K562 (cell line): ENCODE measurements at regions not wholly inside any gene's neighbourhood (a gene's known extent, or its start where the extent isn't known, plus 50 kb on each side); places are given as distances from the start of the nearest gene placed in this dataset.

Experiments
- ATAC-seq: fragments of 200-7000 bp; cut with Tn5 transposase; 3 replicates; pipeline ENCODE4 v1.9.1; 2020; ENCODE audit warnings: moderate library complexity
- BruUV-seq: library from RNA; stranded (reverse); fragments of 400-500 nt; replicated peaks from 2 replicates; lab custom pipeline; 2021; lab: Mats Ljungman, UMichigan
- CTCF ChIA-PET: fragments of 300-600 bp; formaldehyde crosslinking; extraction: SDS; loops from one replicate; lab custom pipeline; 2021; ENCODE audit warnings: low intra/inter-chr PET ratio; lab: Yijun Ruan, JAX
- POLR2A ChIA-PET: fragments of 300-600, 350-650 bp; sonication (Branson Sonifier 250); formaldehyde crosslinking; extraction: SDS; loops from one replicate; lab custom pipeline; 2021; ENCODE audit warnings: antibody characterized with exemption, inconsistent platforms; lab: Yijun Ruan, JAX
- DNase-seq, 4 experiments: peaks; one replicate each; pipeline versions ENCODE4 v3.0.0 to v3.0.0-alpha.2; 2011 to 2018; ENCODE audit warnings: low spot score in 3 of 4, mixed read lengths in 3 of 4; ENCODE audit errors: extremely low read depth in 1 of 4
- FAIRE-seq: peaks from 2 replicates; lab custom pipeline; 2011; peaks lifted over from hg19 to GRCh38; lab: Jason Lieb, UNC
- H2AFZ ChIP-seq: 2 replicates; pipeline ENCODE4 v1.6.0; 2011; ENCODE audit warnings: low read depth, low read length, control low read depth, inconsistent platforms
- H3K27ac ChIP-seq: fragments of 200-600 bp; 3 replicates; pipeline ENCODE4 v1.8.0; 2011; ENCODE audit warnings: low read depth, mild to moderate bottlenecking, control low read depth, inconsistent platforms, low read length, moderate library complexity, mixed read lengths; ENCODE audit errors: extremely low read depth
- H3K27me3 ChIP-seq, 2 experiments: fragments of 300-600 bp in 1 of 2; 2 replicates in 1 of 2; 3 replicates in 1 of 2; pipeline versions ENCODE4 v1.6.0 to v1.8.0; 2011; ENCODE audit warnings: inconsistent platforms in 2 of 2, low read length in 2 of 2, mild to moderate bottlenecking in 1 of 2, mixed read lengths in 1 of 2, moderate library complexity in 1 of 2; ENCODE audit not compliant: control insufficient read depth in 2 of 2, insufficient read depth in 2 of 2
- H3K36me3 ChIP-seq: fragments of 300-600 bp; 3 replicates; pipeline ENCODE4 v1.8.0; 2011; ENCODE audit warnings: mild to moderate bottlenecking, low read length, inconsistent platforms; ENCODE audit not compliant: control insufficient read depth, insufficient read depth
- H3K4me1 ChIP-seq, 2 experiments: fragments of 200-600 bp in 1 of 2; replicated peaks in 1 of 2; 2 replicates in 1 of 2; 3 replicates in 1 of 2; pipeline versions ENCODE4 v1.5.1 to v1.8.0; 2011; ENCODE audit warnings: inconsistent platforms in 2 of 2, low read length in 2 of 2, mild to moderate bottlenecking in 1 of 2, mixed read lengths in 1 of 2, moderate library complexity in 1 of 2; ENCODE audit not compliant: control insufficient read depth in 2 of 2, insufficient read depth in 2 of 2
- H3K4me2 ChIP-seq: 2 replicates; pipeline ENCODE4 v1.6.1; 2011; ENCODE audit warnings: low read length, control low read depth, inconsistent platforms, mixed read lengths; ENCODE audit not compliant: insufficient read depth
- H3K4me3 ChIP-seq: fragments of 200-600 bp; sonication (generic), shearing (Covaris generic); 2 replicates; pipeline ENCODE4 v1.5.1; 2016; ENCODE audit warnings: control low read depth, inconsistent platforms
- H3K79me2 ChIP-seq: fragments of 200-600 bp; 3 replicates; pipeline ENCODE4 v1.8.0; 2011; ENCODE audit warnings: low read length, inconsistent platforms; ENCODE audit not compliant: control insufficient read depth, insufficient read depth
- H3K9ac ChIP-seq, 2 experiments: 2 replicates each; pipeline versions ENCODE4 v1.6.0 to v1.6.1; 2011; ENCODE audit warnings: low read depth in 2 of 2, low read length in 2 of 2, control low read depth in 1 of 2, inconsistent platforms in 1 of 2, mild to moderate bottlenecking in 1 of 2, mixed read lengths in 1 of 2; ENCODE audit not compliant: insufficient read depth in 1 of 2
- H3K9me1 ChIP-seq: one replicate; pipeline ENCODE4 v1.6.0; 2011; ENCODE audit warnings: inconsistent platforms, mild to moderate bottlenecking, low read length, moderate library complexity; ENCODE audit not compliant: control insufficient read depth, insufficient read depth
- H3K9me3 ChIP-seq: replicated peaks from 2 replicates; pipeline ENCODE4 v1.5.1; 2011; ENCODE audit warnings: low read depth, low read length, inconsistent platforms; ENCODE audit not compliant: control insufficient read depth, insufficient read depth
- H4K20me1 ChIP-seq: replicated peaks from 2 replicates; pipeline ENCODE4 v1.6.1; 2011; ENCODE audit warnings: low read length, inconsistent platforms, mixed read lengths; ENCODE audit not compliant: control insufficient read depth, insufficient read depth
- CAMTA2 ChIP-seq: fragments of 250-450 bp; sonication (Bioruptor Pico); conservative IDR thresholded peaks from 2 replicates; pipeline ENCODE4 v1.5.1; 2022
- NCOA1 ChIP-seq: fragments of 450-650 bp; IDR thresholded peaks from 2 replicates; pipeline ENCODE4 v1.6.1; 2016; ENCODE audit warnings: low read depth
- NR2F6 ChIP-seq: fragments of 450-650 bp; formaldehyde crosslinking; IDR thresholded peaks from 2 replicates; pipeline ENCODE4 v1.4.0; 2020; ENCODE audit warnings: mild to moderate bottlenecking
- NR3C1 ChIP-seq: sonication (generic); formaldehyde crosslinking; IDR thresholded peaks from 2 replicates; pipeline ENCODE4 v1.8.1; 2022; ENCODE audit warnings: missing genetic modification reagents
- RBFOX2 ChIP-seq: fragments of 200-400 bp; formaldehyde crosslinking; IDR thresholded peaks from 2 replicates; pipeline ENCODE4 v1.6.1; 2017; ENCODE audit warnings: low read depth, mild to moderate bottlenecking, low read length, moderate library complexity
- RBM39 ChIP-seq: fragments of 200-400 bp; formaldehyde crosslinking; optimal IDR thresholded peaks from 2 replicates; pipeline ENCODE3; 2018; ENCODE audit warnings: low read depth, low read length
- SAFB2 ChIP-seq: fragments of 200-400 bp; formaldehyde crosslinking; IDR thresholded peaks from 2 replicates; pipeline ENCODE4 v1.6.1; 2018; ENCODE audit warnings: borderline replicate concordance, low read length, low read depth, moderate library complexity; ENCODE audit not compliant: severe bottlenecking
- SREBF2 ChIP-seq: sonication (generic); formaldehyde crosslinking; IDR thresholded peaks from 2 replicates; pipeline ENCODE4 v1.4.0; 2020; ENCODE audit warnings: mild to moderate bottlenecking, missing genetic modification reagents
- ZBTB17 ChIP-seq: fragments of 450-650 bp; formaldehyde crosslinking; IDR thresholded peaks from 2 replicates; pipeline ENCODE4 v1.4.0; 2020; ENCODE audit warnings: mild to moderate bottlenecking
- ZNF174 ChIP-seq: fragments of 250-450 bp; sonication (Bioruptor Pico); IDR thresholded peaks from 2 replicates; pipeline ENCODE4 v1.4.0; 2020; ENCODE audit warnings: mild to moderate bottlenecking
- ZNF431 ChIP-seq: sonication (generic); formaldehyde crosslinking; IDR thresholded peaks from 2 replicates; pipeline ENCODE4 v1.8.0; 2022; ENCODE audit warnings: mild to moderate bottlenecking, missing genetic modification reagents
- WGBS: fragments of 100-300 bp; shearing (Covaris generic); methylation state at CpG from one replicate; pipeline ENCODE4 v1.1.6; 2016; ENCODE audit warnings: low coverage, mixed read lengths; ENCODE audit not compliant: insufficient coverage; ENCODE audit errors: missing lambda C conversion rate; 5-methylcytosine and 5-hydroxymethylcytosine counted together
- in situ Hi-C: fragments of 300-500 bp; cut with MboI; formaldehyde crosslinking; loops from 4 replicates; pipeline ENCODE4 v1.15.0; 2018; ENCODE audit warnings: inconsistent platforms, mixed read lengths
- intact Hi-C: fragments of 100-400 bp; cut with micrococcal nuclease; formaldehyde crosslinking; loops from 2 replicates; pipeline ENCODE4 v1.14.2; 2022
- TF ChIP-seq, protein P1 (sequence below): fragments of 450-650 bp; IDR thresholded peaks from 2 replicates; pipeline ENCODE4 v1.7.0; 2016; ENCODE audit warnings: borderline replicate concordance
- TF ChIP-seq, protein P2 (sequence below): IDR thresholded peaks from 3 replicates; pipeline ENCODE4 v1.6.1; 2011; ENCODE audit warnings: borderline replicate concordance, mild to moderate bottlenecking; ENCODE audit not compliant: insufficient read length, insufficient read depth
- TF ChIP-seq, protein P3 (sequence below): fragments of 450-650 bp; IDR thresholded peaks from 2 replicates; pipeline ENCODE4 v1.6.1; 2017; ENCODE audit warnings: antibody characterized with exemption
- TF ChIP-seq, protein P4 (sequence below): fragments of 250-450 bp; sonication (Bioruptor Pico); IDR thresholded peaks from 2 replicates; pipeline ENCODE4 v1.8.0; 2022; ENCODE audit warnings: moderate library complexity, mild to moderate bottlenecking, inconsistent platforms
- TF ChIP-seq, protein P5 (sequence below): sonication (generic); formaldehyde crosslinking; IDR thresholded peaks from 2 replicates; pipeline ENCODE4 v1.8.1; 2022; ENCODE audit warnings: missing genetic modification reagents

DNA sequence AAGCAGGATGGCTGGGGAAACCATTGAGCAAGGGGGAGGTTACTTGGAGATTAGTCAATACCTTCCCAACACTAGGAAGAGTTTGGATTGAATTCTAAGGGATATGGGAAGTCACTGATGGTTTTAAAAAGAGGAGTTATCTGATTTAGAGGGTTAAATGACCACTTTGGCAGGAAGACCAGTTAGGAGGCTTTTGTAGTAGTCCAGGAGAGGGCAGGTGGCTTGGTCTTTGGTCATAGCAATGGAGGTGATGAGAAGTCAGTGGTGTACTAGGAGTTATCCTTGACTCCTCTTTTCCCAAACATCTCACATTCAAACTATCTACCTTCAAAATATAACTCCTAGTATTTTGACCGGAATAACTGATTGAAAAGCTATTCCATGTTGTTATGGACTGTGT lies 644.1 kb downstream of the UTRN start:
- Histone ChIP-seq H3K4me2 (no peak overlapping the region), H3K9ac (no peak overlapping the region), H3K9me1 (no peaks in the 10 kb centered on the region), H4K20me1 (no peaks in the 10 kb centered on the region), H3K4me1 (no peaks in the 10 kb centered on the region), H3K36me3 (no peaks in the 10 kb centered on the region), H3K9me3 (no peaks in the 10 kb centered on the region; the same call in 1 of the 2 replicates), H2AFZ (no peak overlapping the region), H3K27me3 (no peaks in the 10 kb centered on the region), H3K79me2 (no peaks in the 10 kb centered on the region), H3K4me3 (no peak overlapping the region), H3K27ac (no peak overlapping the region)
- intact Hi-C loops, result no loop called here
- WGBS, result 13% methylated on average over 1 of the region's 1 CpG
- ChIA-PET POLR2A (no interaction called here), CTCF (no interaction called here)
- in situ Hi-C loops, result no loop called here
- no TSS peak for BruUV-seq
- no peak for FAIRE-seq
- no peak for DNase-seq
- no peak for ATAC-seq
- TF ChIP-seq ZBTB17 (CRISPR knock-in tag) (no peak), ZNF431 (CRISPR knock-in tag) (no peak), SAFB2 (no peak), NCOA1 (no peak), CAMTA2 (CRISPR knock-in tag) (no peak), ZNF174 (CRISPR knock-in tag) (no peak), NR3C1 (no peak), RBM39 (no peak), NR2F6 (CRISPR knock-in tag) (no peak), RBFOX2 (no peak), SREBF2 (CRISPR knock-in tag) (no peak)
- TF ChIP-seq, protein P1, sequence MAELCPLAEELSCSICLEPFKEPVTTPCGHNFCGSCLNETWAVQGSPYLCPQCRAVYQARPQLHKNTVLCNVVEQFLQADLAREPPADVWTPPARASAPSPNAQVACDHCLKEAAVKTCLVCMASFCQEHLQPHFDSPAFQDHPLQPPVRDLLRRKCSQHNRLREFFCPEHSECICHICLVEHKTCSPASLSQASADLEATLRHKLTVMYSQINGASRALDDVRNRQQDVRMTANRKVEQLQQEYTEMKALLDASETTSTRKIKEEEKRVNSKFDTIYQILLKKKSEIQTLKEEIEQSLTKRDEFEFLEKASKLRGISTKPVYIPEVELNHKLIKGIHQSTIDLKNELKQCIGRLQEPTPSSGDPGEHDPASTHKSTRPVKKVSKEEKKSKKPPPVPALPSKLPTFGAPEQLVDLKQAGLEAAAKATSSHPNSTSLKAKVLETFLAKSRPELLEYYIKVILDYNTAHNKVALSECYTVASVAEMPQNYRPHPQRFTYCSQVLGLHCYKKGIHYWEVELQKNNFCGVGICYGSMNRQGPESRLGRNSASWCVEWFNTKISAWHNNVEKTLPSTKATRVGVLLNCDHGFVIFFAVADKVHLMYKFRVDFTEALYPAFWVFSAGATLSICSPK, result no peak
- TF ChIP-seq, protein P2, sequence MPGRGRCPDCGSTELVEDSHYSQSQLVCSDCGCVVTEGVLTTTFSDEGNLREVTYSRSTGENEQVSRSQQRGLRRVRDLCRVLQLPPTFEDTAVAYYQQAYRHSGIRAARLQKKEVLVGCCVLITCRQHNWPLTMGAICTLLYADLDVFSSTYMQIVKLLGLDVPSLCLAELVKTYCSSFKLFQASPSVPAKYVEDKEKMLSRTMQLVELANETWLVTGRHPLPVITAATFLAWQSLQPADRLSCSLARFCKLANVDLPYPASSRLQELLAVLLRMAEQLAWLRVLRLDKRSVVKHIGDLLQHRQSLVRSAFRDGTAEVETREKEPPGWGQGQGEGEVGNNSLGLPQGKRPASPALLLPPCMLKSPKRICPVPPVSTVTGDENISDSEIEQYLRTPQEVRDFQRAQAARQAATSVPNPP, result no peak
- TF ChIP-seq, protein P3, sequence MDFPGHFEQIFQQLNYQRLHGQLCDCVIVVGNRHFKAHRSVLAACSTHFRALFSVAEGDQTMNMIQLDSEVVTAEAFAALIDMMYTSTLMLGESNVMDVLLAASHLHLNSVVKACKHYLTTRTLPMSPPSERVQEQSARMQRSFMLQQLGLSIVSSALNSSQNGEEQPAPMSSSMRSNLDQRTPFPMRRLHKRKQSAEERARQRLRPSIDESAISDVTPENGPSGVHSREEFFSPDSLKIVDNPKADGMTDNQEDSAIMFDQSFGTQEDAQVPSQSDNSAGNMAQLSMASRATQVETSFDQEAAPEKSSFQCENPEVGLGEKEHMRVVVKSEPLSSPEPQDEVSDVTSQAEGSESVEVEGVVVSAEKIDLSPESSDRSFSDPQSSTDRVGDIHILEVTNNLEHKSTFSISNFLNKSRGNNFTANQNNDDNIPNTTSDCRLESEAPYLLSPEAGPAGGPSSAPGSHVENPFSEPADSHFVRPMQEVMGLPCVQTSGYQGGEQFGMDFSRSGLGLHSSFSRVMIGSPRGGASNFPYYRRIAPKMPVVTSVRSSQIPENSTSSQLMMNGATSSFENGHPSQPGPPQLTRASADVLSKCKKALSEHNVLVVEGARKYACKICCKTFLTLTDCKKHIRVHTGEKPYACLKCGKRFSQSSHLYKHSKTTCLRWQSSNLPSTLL, result no peak
- TF ChIP-seq, protein P4, sequence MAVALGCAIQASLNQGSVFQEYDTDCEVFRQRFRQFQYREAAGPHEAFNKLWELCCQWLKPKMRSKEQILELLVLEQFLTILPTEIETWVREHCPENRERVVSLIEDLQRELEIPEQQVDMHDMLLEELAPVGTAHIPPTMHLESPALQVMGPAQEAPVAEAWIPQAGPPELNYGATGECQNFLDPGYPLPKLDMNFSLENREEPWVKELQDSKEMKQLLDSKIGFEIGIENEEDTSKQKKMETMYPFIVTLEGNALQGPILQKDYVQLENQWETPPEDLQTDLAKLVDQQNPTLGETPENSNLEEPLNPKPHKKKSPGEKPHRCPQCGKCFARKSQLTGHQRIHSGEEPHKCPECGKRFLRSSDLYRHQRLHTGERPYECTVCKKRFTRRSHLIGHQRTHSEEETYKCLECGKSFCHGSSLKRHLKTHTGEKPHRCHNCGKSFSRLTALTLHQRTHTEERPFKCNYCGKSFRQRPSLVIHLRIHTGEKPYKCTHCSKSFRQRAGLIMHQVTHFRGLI, result no peak
- TF ChIP-seq, protein P5, sequence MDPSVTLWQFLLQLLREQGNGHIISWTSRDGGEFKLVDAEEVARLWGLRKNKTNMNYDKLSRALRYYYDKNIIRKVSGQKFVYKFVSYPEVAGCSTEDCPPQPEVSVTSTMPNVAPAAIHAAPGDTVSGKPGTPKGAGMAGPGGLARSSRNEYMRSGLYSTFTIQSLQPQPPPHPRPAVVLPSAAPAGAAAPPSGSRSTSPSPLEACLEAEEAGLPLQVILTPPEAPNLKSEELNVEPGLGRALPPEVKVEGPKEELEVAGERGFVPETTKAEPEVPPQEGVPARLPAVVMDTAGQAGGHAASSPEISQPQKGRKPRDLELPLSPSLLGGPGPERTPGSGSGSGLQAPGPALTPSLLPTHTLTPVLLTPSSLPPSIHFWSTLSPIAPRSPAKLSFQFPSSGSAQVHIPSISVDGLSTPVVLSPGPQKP (CRISPR knock-in tag), result no peak
